Cardiac muscle cell (in vitro differentiated cells and primary cell): ENCODE measurements at regions not wholly inside any gene's neighbourhood (a gene's known extent, or its start where the extent isn't known, plus 50 kb on each side); places are given as distances from the start of the nearest gene placed in this dataset.

Source experiments
- DNase-seq, 2 donors: peaks; one replicate each; pipeline versions ENCODE4 v3.0.0 to v3.0.0-alpha.2; 2010 to 2017; ENCODE audit warnings: low read depth in 1 of 2, low spot score in 1 of 2
- H3K27ac ChIP-seq: fragments of 200-600 bp; sonication (generic); 2 replicates; pipeline ENCODE4 v1.5.1; 2016
- H3K27me3 ChIP-seq: fragments of 200-600 bp; sonication (generic); 2 replicates; pipeline ENCODE4 v1.6.0; 2016; ENCODE audit warnings: control low read depth
- H3K36me3 ChIP-seq: fragments of 200-600 bp; sonication (generic); 2 replicates; pipeline ENCODE4 v1.5.1; 2016; ENCODE audit warnings: control low read depth
- H3K4me1 ChIP-seq: fragments of 200-600 bp; sonication (generic); 2 replicates; pipeline ENCODE4 v1.8.1; 2017; ENCODE audit warnings: low read depth, mild to moderate bottlenecking, mixed run types
- H3K4me3 ChIP-seq: fragments of 200-600 bp; sonication (generic); 2 replicates; pipeline ENCODE4 v1.5.1; 2016; ENCODE audit warnings: mild to moderate bottlenecking
- H3K9me3 ChIP-seq: fragments of 200-600 bp; sonication (generic); 2 replicates; pipeline ENCODE4 v1.5.1; 2017; ENCODE audit warnings: low read depth, mild to moderate bottlenecking, control low read depth
- TF ChIP-seq, protein P1 (sequence below): IDR thresholded peaks from 2 replicates; pipeline ENCODE4 v1.5.1; 2012; ENCODE audit warnings: low read depth, mild to moderate bottlenecking, low read length

DNA sequence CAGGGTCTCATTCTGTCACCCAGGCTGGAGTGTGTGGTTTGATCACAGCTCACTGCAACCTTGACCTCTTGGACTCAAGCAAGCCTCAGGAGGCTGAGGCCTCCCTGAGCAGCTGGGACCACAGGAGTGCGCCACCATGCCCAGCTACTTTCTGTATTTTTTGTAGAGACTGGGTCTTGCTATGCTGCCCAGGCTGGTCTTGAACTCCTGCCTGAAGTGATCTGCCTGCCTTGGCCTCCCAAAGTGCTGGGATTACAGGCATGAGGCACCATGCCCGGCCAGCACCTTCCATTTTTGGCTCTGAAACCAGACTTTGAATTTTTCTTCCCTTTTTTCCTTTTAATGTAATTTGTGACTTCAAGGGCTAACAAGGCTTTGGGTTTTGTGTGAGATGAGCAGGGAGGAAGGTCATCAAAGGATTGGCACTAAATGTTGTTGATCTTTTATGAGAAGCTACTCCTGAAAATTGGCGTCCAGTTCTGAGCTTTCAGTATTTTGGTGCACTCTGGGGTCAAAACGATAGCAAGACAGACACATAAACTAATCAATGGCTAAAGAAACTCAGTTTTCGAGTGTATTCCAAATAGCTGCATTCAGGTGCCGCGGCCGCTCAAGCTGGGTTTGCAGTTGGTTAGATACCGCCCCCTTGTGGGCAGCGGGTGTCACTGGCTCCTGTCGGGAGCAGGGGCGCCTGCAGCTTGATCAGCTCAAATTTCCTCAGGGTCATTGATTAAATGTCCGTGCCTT, 51.9 kb upstream of the CLMP start:
- no peaks in the 10 kb centered on the region for H3K27me3 ChIP-seq
- H3K27ac ChIP-seq = no peak overlapping the region
- peak; percentile 88 for DNase-seq
- H3K4me1 ChIP-seq = no peaks in the 10 kb centered on the region
- H3K36me3 ChIP-seq = no peaks in the 10 kb centered on the region
- TF ChIP-seq, protein P1, sequence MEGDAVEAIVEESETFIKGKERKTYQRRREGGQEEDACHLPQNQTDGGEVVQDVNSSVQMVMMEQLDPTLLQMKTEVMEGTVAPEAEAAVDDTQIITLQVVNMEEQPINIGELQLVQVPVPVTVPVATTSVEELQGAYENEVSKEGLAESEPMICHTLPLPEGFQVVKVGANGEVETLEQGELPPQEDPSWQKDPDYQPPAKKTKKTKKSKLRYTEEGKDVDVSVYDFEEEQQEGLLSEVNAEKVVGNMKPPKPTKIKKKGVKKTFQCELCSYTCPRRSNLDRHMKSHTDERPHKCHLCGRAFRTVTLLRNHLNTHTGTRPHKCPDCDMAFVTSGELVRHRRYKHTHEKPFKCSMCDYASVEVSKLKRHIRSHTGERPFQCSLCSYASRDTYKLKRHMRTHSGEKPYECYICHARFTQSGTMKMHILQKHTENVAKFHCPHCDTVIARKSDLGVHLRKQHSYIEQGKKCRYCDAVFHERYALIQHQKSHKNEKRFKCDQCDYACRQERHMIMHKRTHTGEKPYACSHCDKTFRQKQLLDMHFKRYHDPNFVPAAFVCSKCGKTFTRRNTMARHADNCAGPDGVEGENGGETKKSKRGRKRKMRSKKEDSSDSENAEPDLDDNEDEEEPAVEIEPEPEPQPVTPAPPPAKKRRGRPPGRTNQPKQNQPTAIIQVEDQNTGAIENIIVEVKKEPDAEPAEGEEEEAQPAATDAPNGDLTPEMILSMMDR = peak; percentile 99
- H3K9me3 ChIP-seq = no peaks in the 10 kb centered on the region
- H3K4me3 ChIP-seq = no peak overlapping the region

GRCh38 chr11:123245567-123245966, 50.5 kb upstream of the CLMP start:
- Histone ChIP-seq H3K4me1 (peaks cover 5% of the 10 kb centered on the region), H3K9me3 (no peaks in the 10 kb centered on the region), H3K36me3 (no peaks in the 10 kb centered on the region), H3K4me3 (no peak overlapping the region), H3K27ac (no peak overlapping the region), H3K27me3 (no peaks in the 10 kb centered on the region)
- TF ChIP-seq, protein P1 = no peak
- DNase-seq = no peak
